ENCODE measurements at regions not wholly inside any gene's neighbourhood (a gene's known extent, or its start where the extent isn't known, plus 50 kb on each side); places are given as distances from the start of the nearest gene placed in this dataset.

DNA sequence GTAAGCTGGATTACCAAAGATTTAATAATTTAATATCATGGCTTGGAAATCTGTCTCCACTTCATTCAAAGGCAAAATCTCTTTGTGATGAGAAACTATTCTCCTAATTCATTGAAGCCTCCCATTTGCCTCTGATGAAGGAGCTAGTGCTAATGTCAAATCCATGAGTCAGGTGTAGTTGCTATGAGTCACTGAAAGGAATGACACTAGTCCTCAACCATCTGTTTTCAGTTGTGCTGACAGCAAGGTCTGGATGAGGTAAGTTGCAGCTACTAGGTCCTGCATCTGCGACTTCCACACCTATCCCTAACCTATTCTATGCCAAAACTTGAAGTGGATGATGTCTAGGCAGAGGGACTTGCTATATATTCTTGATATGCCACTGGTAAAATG is 324.0 kb upstream of the UBE2E3 start:
- no peak for DNase-seq

DNA sequence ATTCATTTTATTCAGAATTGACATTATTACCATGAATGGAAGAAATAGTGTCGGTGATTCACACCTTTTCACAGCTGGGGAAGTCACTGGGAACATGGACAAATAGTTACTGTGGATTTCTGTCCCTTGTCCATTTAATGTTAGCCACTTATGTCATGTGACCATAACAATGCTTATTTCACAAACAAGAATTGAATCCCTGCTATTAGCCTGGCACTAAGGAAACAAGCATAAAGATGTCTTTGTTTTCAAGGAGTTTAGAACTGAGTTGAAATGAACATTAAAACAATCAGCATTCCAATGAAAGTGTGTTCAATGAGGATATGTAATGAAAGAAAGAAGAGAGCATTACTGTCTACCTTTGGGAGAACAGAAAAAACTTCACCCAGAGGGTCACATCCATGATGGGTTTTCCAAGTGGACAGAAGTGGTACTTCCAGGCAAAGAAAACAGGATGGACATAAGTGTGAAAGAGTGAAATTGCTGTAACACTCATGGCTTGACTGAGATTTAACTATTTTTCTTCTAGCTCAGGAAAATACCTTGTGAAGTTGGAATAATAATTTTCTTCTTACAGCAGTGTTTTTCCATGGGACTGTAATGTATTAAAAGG is 324.5 kb upstream of the UBE2E3 start:
- DNase-seq: no peak

DNA sequence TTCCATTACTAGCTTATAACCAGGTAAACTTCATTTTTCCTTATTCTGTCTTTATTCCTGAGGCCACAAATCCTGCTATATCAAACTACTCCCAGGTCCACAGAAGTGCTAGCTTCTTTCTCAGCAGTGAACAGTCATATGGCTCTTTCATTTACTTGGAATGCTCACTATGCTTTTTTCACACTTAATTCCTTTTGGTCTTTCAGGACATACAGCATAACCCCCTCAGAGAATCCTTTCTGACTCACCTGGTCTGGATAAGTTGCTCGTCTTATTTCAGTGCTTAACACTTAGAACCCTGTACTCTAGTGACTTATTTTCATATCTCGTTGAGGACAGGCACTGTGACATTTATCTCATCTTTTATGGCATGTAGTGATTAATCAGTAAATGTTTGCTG is 325.0 kb upstream of the UBE2E3 start:
- DNase-seq: no peak

DNA sequence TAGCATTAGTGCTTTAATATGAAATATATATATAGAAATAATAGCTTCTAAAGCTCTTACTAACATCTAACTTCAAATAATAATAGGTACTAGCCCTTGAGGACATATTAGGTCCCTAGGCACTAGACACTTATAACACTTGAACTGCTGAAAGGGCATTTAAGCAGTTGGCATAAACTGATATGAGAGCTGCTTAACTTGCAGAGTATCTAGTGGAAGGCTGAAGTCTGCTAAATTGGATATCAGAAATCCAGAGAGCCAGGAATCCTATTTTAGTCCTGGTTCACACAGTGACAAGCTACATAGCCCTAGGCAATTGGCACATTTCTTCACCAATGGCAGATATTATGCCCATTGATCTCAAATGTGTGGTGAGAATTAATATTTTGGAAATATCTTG is 326.9 kb upstream of the UBE2E3 start:
- DNase-seq: no peak

DNA sequence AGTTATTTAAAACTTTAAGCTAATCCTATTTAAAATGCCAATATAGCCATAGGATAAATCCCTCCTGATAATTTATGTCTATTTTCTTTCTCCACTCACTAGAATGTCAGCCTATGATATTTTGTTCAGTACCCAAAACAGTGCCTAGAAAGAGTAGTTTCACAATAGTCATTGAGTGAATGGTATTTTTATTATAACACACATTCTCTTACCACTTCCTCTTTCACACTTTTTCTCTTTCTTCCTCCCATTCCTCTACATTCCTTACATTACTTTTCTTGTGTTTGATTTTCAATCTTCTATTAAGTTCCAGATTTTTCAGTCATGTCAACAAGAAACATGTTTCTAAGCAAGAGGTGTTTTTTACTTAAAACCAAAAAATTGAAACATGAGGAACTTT is 327.6 kb upstream of the UBE2E3 start:
- DNase-seq: no peak

DNA sequence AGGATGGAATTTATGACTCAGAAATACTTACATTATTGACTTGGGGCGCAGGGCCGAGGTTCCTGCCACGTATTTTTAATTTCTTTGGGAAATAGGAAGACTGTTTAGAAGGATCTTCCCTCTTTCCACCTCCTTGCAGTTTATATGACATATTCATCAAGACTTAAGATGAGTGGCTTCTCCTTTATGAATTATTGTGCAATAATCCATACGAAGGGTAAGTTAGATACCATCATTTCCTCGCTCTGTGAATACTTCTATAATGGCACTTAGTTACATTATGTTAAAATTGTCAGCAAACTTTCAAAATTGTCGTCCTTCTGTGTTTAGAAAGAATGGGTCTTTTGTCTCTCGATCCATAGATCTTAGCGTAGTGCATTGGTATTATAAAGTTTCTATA is 328.8 kb upstream of the UBE2E3 start:
- no peak for DNase-seq

DNA sequence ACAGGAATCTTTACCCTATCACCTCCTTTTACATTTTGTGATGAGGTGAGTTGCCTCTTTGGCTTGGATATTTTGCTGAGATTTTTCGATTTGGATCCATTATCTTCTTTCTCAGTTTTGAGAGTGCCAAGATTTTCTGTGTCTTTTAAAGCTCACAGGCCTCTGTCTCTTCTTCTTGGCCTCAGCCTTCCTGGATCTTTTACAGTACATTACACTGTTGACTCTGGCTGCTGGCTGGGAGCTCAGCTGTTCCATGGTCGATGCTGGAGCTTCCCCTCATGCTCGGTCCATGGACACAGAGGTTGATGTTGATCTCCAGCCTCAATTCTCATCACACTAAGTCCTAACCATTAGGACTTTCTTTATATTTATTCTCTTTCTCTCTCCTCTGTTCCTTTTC is 332.8 kb upstream of the UBE2E3 start:
- DNase-seq: no peak

DNA sequence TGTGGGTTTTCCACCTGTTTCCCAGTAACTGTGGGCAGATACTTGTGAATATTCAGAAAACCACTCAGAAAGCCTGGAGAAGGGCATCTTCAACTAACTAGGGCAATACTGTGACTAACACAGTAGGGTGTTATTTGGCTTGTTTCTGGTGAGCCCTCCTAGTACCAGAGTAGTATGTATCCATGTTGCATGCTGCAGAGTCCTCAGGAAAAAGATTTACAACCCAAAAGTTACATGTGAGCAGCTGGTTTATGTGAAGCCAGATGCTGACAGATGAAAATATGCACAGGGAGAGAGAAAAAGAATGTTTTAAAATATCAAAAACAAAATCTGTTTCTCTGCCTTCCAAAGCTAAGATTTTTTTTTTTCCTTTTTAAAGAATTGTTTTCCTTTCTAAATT is 333.2 kb upstream of the UBE2E3 start:
- DNase-seq: no peak

DNA sequence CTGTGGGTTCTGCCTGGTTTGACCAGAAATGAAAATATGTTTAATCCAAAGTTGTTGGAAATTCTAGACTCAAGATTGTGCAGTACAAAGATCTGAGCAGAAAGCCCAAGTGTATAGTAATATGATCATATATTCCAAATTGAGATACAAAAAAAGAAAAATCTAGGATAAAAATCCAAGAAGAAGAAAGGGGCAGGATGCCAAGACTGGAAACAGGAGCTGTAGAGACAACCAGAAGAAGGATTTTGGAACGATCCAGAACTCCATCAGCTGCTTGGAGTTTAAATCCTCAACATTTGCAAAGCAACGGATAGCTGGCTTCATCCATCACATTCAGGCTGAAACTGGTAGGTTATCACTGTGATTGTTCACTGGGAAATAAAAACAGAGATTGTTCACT is 333.6 kb upstream of the UBE2E3 start:
- DNase-seq: no peak

DNA sequence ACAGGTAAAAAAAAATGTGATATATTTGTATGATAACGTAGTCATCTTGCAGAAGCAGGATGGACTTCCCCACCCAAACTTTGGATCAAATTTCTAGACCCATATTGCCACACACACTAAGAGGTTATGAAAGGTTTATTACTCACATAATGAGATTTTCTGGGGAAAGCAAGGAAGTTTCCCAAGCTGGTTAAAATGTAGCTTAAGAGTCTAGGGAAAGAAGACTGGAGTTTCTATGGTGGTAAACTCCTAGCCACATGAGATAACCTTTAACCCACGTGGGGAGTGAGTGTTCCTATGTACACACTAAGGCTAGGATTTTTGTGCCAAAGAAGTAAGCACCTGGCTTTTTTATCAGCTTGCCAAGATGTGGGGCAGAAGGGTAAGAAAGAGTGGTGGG is 335.7 kb upstream of the UBE2E3 start:
- DNase-seq: peak; percentile 4

DNA sequence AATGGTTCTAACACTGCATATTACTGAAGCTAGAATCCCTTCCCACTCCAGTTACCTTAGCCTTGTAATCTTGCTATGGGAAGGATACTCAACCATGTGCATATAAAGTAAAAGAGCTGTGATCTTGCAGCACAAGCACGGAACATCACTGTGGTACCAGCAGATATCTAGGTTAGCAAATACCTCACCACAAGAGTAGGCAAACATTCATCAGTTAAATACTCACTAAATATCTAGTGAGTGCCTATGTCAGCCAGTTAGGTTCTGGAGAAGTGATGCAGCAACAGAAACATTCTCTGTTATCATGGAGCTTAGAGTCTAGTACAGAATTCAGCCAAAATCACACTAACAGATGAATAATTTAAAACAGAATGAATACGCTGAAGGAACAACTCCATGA is 349.6 kb upstream of the UBE2E3 start:
- no peak for DNase-seq

DNA sequence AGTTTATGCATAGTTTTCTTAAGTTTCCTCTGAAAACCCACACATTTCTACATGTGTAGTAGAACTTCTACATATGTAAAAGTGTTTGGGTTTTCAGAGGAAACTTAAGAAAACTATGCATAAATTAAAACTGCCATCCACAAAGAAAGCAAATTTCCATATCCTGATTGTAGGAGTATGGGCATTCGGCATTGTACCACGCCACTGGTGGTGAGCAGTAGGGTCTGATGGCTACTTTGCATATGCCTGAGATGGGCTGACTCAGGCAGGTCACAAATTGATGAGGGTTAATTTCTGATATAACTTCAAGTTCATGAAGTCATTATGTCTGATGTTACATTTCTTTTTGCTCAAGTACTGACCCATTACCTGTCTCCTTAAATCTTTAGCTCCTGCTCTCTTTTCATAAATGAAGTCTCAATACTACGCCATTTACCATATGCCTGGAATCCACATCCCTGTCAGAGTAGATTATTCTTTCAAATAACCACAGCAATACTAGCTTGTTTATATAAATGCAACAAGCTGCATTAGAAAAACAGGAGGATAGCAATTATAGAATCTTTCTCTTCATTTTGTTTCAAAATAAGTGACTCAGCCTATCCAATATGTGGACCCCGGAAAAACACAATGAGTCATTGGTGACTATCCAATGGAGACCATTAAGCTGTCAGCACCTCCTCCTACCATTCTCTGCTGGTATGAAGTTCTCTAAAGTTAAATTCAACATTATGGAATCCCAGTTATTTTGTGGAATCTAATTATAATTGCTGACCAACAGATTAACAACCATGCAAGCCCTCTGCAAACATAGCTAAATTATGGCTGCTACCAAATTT is 355.2 kb upstream of the UBE2E3 start:
- no peak for DNase-seq

DNA sequence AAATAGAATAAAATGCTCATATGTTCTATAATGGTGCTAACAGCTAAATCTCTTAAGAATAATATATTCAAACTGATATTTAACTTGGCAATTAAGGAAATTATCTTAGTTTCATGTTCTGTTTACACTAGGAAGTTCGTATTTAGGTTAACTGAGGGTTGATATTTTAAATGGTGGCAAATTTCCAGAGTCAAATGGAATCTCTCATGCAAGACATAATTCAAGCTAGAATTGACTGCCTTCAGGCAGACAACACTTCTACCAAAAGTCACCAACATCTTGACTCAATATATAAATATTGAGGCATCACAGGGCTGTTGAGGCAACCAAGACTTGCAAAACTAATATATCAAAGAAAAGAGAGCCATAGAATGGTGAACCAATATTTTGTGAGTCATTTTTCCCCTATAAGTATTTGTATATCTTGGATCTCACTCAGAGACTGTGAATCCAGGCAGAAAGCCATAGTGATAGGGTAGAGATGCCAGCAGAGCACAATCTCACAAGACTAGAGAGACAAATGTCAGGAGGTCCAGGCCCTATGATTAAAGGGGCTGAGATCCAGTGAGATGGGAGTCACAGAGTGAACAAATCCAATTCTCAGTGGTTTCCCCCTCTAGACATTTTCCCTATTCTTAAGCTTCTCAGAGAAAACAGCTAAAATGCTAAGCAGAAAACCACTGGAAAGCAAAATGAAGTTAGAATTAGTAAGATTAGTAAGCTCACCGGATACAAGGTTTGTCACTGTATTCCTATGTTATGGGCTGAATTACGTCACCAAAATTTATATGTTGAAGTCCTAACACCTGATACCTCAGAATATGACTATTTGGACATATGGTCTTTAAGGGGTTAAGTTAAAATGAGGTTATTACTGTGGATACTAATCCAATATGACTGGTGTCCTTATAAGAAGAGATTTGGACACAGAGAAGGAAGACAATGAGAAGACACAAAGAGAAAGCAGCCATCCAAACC is 358.2 kb upstream of the UBE2E3 start:
- no peak for DNase-seq

DNA sequence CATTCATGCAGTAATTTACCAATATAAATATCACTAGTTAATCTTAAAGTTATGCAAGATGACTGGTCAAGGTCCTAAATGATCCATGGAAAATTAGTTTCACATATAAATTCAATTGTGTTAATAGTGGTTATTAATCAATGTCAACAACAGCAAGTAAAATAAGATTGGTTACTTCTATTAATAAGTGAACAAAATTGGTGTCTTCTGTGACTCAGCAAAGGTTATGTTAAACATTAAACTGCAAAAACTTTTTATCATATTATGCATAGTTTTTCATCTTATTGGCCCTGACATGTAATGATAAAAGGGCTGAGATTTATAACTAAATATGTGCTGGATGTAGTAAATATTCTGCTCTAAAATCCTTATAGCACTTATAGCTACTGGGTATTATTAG is 359.0 kb upstream of the UBE2E3 start:
- DNase-seq: no peak

DNA sequence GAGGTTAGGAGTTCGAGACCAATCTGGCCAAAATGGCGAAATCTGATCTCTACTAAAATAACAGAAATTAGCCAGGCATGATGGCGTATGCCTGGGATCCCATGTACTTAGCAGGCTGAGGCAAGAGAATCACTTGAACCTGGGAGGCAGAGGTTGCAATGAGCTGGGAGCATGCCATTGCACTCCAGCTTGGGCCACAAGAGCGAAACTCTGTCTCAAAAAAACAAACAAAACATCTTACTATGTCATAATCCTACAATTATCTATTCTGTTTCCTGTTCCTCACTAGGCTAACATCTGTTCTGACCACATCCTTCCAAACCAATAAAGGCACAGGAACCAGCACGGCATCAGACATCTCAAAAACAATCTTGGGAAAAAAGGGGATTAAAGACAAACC is 361.8 kb upstream of the UBE2E3 start:
- no peak for DNase-seq

DNA sequence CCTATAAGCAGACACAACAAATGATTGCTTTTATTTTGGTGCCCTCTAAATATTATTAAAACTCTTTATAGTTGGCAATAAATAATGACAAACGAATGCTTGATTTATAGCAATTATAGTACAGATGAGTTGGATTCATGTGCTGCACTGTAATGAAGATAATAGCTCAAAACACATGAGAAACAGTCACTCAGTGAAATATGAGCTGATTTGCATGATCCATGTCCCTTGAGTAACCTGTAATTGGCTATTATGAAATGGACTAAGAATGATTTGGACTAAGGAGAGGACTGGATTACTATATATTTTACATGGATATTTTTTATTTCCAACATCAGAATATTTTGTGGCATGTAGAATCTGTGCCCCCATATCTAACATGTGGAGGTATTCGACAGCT is 365.6 kb upstream of the UBE2E3 start:
- DNase-seq: no peak

DNA sequence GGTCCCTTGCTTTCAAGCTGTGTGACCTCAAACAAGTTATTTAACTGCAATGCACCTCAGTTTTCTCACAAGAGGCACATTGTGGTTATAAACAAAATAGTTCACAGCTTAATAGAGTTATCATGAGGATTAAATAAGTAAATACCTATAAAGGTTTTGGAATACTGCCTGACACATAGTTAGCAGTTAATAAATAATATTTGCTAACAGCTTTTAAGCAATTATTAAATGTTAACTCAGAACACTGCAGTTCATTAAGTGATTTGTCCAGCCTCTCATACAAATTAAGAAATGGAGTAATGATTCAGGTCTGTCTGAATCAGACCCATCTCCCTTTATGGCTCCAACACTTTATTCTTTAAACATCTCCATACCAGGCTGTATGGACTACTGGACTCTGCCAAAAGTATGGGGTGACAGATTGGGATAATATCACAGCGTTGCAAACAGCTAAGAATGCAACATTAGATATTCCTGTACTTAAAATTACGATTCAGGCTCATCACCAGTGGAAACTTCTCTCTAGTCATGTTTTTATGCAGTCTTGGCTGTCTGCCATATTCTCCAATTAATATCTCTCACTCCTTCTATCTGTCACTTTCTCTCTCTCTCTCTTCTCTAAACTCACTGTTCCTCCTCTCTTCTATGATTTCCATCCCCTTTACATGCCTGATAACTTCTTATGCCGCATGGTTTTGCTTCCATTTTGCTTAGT is 370.6 kb upstream of the UBE2E3 start:
- DNase-seq: no peak

DNA sequence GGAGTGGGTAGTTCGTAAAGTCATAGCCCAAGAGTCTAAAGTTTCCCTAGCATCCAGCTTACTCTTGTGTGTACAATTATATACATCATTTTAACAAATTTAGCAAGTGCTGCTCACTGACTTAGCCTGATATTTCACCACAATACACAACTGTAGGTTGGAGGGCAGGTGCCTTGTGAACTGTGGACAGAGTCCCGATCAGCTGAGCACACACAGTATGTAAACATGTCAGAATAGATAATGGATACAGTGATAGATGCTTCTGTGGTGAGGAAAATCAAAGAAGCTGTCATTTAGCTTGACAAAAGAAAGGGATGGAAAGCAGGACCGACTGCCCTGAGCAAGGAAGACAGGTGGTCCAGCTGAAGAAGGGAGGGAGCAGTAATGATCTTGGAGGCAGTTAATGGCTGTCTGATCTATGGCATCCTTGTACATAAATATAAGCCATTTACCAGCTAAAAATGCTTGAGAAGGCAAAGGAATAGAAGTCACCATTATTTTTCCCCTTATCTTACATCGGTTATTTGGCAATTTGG is 372.8 kb upstream of the UBE2E3 start:
- no peak for DNase-seq

DNA sequence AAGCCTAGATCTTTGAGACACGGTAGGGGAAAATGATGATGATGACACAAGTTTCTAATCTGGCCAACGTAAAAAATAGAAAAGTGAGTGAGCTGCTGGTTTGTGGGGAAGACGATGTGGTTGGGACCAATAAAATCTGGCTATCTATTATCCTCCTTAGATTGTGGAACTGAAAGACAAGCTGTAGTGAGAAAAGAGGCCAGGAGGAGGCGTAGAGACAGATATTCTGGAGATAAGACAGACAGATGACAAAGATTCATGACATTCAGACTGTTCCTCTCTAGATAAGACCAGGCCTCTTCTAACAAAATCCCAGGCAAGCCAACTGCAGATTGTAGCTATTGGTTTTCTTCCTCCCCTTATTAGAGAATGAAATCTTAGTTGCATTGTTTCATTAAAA is 376.3 kb upstream of the UBE2E3 start:
- peak; percentile 20 for DNase-seq

DNA sequence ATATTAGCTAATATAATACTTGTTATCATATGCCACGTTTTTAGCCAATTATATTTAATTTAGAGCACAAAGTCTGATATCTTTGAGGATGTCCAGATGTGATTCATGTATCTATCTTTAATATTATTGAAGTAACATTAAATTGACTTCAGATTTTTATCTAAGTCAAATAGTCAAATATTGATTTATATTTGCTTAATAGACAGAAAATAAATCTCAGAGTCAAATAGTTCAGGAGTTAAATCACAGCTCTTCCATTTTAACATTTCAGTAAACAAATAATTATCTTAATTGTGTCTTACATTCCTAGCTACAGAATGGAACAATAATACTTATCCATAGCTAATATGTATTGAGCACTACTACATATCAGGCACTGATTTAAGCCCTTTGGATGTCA is 379.4 kb upstream of the UBE2E3 start:
- no peak for DNase-seq

DNA sequence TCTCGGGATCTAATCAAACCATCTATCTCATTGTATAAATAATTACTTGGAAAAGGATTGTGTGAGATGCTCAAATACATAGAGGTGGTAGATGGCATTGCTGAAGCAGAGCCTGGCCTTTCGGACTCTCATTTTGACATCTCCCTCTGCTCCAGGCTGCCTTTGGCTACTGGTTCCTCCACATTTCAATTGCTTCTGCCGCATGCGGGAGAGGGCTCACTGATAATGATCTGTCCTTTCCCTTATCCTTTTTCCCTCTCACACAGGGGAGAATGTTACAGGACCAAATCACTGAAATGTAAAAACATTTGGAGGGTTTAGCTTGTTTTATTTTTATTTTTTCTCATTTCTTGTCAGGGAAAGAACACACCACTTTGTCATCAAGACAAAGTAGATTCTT is 380.6 kb upstream of the UBE2E3 start:
- DNase-seq: no peak

DNA sequence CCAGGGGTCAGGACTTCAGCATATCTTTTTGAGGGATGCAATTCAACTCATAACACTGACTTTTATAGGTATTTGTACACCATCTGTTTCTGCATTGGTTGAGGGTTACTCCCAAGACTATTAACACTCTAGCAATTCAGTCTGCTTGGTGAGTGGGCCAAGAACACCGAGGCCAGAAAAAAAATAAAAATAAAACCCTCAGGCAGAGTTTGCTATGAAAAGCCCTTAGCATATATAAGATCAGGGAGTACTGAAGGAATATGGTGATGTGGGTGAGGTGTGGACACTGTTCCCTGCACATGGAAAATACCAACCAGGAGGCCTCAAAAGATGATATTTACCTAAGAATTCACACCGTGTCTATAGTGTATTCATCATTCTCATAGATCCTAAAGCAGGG is 383.2 kb upstream of the UBE2E3 start:
- no peak for DNase-seq

DNA sequence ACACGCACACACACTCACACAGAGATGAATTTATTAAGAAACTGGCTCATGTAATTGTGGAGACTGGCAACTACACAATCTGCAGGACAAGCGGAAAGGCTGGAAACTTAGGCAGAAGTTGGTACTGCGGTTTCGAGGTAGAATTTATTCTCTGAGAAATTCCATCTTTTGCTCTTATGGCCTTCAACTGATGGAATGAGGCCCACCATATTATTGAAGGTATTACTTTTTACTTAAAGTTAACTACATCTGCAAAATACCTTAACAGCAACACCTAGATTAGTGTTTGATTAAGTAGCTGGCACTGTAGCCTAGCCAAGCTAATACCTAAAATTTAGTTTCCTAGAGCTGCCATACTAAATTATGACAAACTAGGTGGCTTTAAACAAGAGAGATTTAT is 384.0 kb upstream of the UBE2E3 start:
- no peak for DNase-seq
